GM23338 (cell line): ENCODE measurements at regions not wholly inside any gene's neighbourhood (a gene's known extent, or its start where the extent isn't known, plus 50 kb on each side); places are given as distances from the start of the nearest gene placed in this dataset.

Experiments
- ATAC-seq: fragments of 200-7000 bp; cut with Tn5 transposase; 3 replicates; pipeline ENCODE4 v1.9.1; 2020
- DNase-seq: peaks from one replicate; pipeline ENCODE4 v3.0.0-alpha.2; 2015; ENCODE audit warnings: low spot score
- H2AFZ ChIP-seq: fragments of 200-600 bp; sonication (generic); 2 replicates; pipeline ENCODE4 v1.8.0; 2016; ENCODE audit warnings: antibody characterized with exemption, mild to moderate bottlenecking, moderate library complexity
- H3F3A ChIP-seq: fragments of 200-600 bp; sonication (generic); replicated peaks from 2 replicates; pipeline ENCODE4 v1.8.0; 2017; ENCODE audit warnings: antibody characterized with exemption, mixed run types, low read depth
- H3K27ac ChIP-seq: fragments of 200-600 bp; sonication (generic); 2 replicates; pipeline ENCODE4 v1.6.1; 2016; ENCODE audit warnings: low read depth
- H3K27me3 ChIP-seq: fragments of 200-600 bp; sonication (generic); 2 replicates; pipeline ENCODE4 v1.8.0; 2016; ENCODE audit warnings: mild to moderate bottlenecking, mixed run types, moderate library complexity; ENCODE audit not compliant: insufficient read depth
- H3K36me3 ChIP-seq: fragments of 200-600 bp; sonication (generic); 2 replicates; pipeline ENCODE4 v1.8.0; 2016; ENCODE audit warnings: mild to moderate bottlenecking; ENCODE audit not compliant: insufficient read depth
- H3K4me1 ChIP-seq: fragments of 200-600 bp; sonication (generic); 2 replicates; pipeline ENCODE4 v1.8.0; 2016; ENCODE audit warnings: mild to moderate bottlenecking, moderate library complexity; ENCODE audit not compliant: insufficient read depth
- H3K4me2 ChIP-seq: fragments of 200-600 bp; sonication (generic); 2 replicates; pipeline ENCODE4 v1.7.1; 2017; ENCODE audit warnings: mixed run types
- H3K4me3 ChIP-seq: fragments of 200-600 bp; sonication (generic); 2 replicates; pipeline ENCODE4 v1.6.1; 2016; ENCODE audit warnings: mixed run types
- H3K79me2 ChIP-seq: fragments of 200-600 bp; sonication (generic); replicated peaks from 2 replicates; pipeline ENCODE4 v1.8.0; 2017; ENCODE audit warnings: mild to moderate bottlenecking; ENCODE audit not compliant: insufficient read depth
- H3K9me2 ChIP-seq: fragments of 200-600 bp; sonication (generic); 2 replicates; pipeline ENCODE4 v1.8.0; 2017; ENCODE audit not compliant: insufficient read depth
- H4K20me1 ChIP-seq: fragments of 200-600 bp; sonication (generic); replicated peaks from 2 replicates; pipeline ENCODE4 v1.8.0; 2017; ENCODE audit warnings: mild to moderate bottlenecking; ENCODE audit not compliant: insufficient read depth
- H3K27ac Mint-ChIP-seq: 2 replicates; pipeline ENCODE4 v1.8.0; 2020; ENCODE audit warnings: inconsistent platforms, mild to moderate bottlenecking, moderate library complexity, mixed read lengths
- H3K27me3 Mint-ChIP-seq: 3 replicates; pipeline ENCODE4 v1.8.0; 2022; ENCODE audit warnings: low read depth, mild to moderate bottlenecking, moderate library complexity, mixed read lengths, inconsistent platforms; ENCODE audit not compliant: insufficient read depth, poor library complexity
- H3K36me3 Mint-ChIP-seq: 3 replicates; pipeline ENCODE4 v1.8.0; 2021; ENCODE audit warnings: low read depth, mild to moderate bottlenecking, inconsistent platforms, moderate library complexity, mixed read lengths
- H3K4me1 Mint-ChIP-seq: 3 replicates; pipeline ENCODE4 v1.8.0; 2020; ENCODE audit warnings: mild to moderate bottlenecking, inconsistent platforms, mixed read lengths
- H3K4me3 Mint-ChIP-seq: 3 replicates; pipeline ENCODE4 v1.8.0; 2021; ENCODE audit warnings: moderate library complexity, mild to moderate bottlenecking, inconsistent platforms, mixed read lengths
- H3K9me3 Mint-ChIP-seq: 3 replicates; pipeline ENCODE4 v1.8.0; 2020; ENCODE audit warnings: moderate library complexity, mild to moderate bottlenecking, inconsistent platforms, mixed read lengths
- CREB1 ChIP-seq: fragments of 250-450 bp; sonication (Bioruptor Pico); IDR thresholded peaks from 2 replicates; pipeline ENCODE4 v1.5.0; 2020; ENCODE audit warnings: low read depth, mild to moderate bottlenecking, moderate library complexity
- EZH2 ChIP-seq: fragments of 200-600 bp; sonication (generic); IDR thresholded peaks from one replicate; pipeline ENCODE4 v1.8.0; 2017; ENCODE audit warnings: antibody characterized with exemption, mild to moderate bottlenecking, low read depth; ENCODE audit not compliant: unreplicated experiment
- EZH2phosphoT487 ChIP-seq: fragments of 200-600 bp; sonication (generic); IDR thresholded peaks from one replicate; pipeline ENCODE4 v1.8.1; 2018; ENCODE audit warnings: antibody characterized with exemption; ENCODE audit not compliant: unreplicated experiment
- STAT1 ChIP-seq: IDR thresholded peaks from one replicate; pipeline ENCODE4 v1.6.1; 2016; ENCODE audit warnings: antibody characterized with exemption; ENCODE audit not compliant: unreplicated experiment
- ZNF114 ChIP-seq: fragments of 250-450 bp; sonication (Bioruptor Pico); IDR thresholded peaks from 2 replicates; pipeline ENCODE4 v1.5.0; 2020; ENCODE audit warnings: mild to moderate bottlenecking, moderate library complexity
- ZNF331 ChIP-seq: fragments of 250-450 bp; sonication (Bioruptor Pico); IDR thresholded peaks from 2 replicates; pipeline ENCODE4 v1.5.0; 2020; ENCODE audit warnings: low read depth, mild to moderate bottlenecking, moderate library complexity
- TF ChIP-seq, protein P1 (sequence below): IDR thresholded peaks from 2 replicates; pipeline ENCODE4 v1.6.1; 2016; ENCODE audit warnings: antibody characterized with exemption
- TF ChIP-seq, protein P2 (sequence below): IDR thresholded peaks from one replicate; pipeline ENCODE4 v1.6.1; 2018; ENCODE audit warnings: antibody characterized with exemption; ENCODE audit not compliant: unreplicated experiment
- TF ChIP-seq, protein P3 (sequence below), 2 experiments: fragments of 200-600 bp in 1 of 2; sonication (generic) in 1 of 2; conservative IDR thresholded peaks; 2 replicates each; pipeline versions ENCODE4 v1.5.1 to v1.6.1; 2016 to 2017; ENCODE audit warnings: antibody characterized with exemption in 2 of 2, low read depth in 2 of 2, mild to moderate bottlenecking in 2 of 2, moderate library complexity in 1 of 2
- TF ChIP-seq, protein P4 (sequence below): fragments of 250-450 bp; sonication (Bioruptor Pico); IDR thresholded peaks from 2 replicates; pipeline ENCODE4 v1.5.0; 2020; ENCODE audit warnings: mild to moderate bottlenecking, moderate library complexity

DNA sequence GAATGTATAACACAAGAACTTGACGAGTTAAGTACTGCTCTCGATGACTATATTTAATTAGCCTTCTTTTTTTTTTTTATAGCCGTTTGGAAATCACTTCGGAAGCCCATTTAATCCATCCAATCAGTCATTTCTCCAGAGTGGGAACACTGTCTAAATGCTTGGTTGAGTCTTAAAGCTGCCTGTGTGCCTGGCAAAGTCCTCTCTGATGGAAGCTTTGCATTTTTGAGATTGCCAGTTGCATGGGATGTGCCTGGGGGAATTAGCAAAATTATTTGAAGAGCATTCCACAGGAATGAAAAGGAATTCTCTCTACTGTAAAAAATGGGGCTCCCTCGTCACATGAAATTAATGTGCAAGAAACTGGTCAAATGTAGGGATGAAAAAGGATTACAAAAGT is 398.8 kb upstream of the RPS6KA3 start:
- ATAC-seq (no peak), DNase-seq (no peak)
- peaks cover 9% of the 10 kb centered on the region; the same call in 2 of the 3 replicates for H3K4me1 Mint-ChIP-seq
- H3K9me3 Mint-ChIP-seq = no peaks in the 10 kb centered on the region
- H3K79me2 ChIP-seq = no peaks in the 10 kb centered on the region
- no peaks in the 10 kb centered on the region for H4K20me1 ChIP-seq
- H3K4me3 Mint-ChIP-seq = no peak overlapping the region
- TF ChIP-seq EZH2phosphoT487 (no peak), ZNF114 (CRISPR knock-in tag) (no peak), ZNF331 (CRISPR knock-in tag) (no peak), EZH2 (no peak), CREB1 (no peak), STAT1 (no peak)
- TF ChIP-seq, protein P1, sequence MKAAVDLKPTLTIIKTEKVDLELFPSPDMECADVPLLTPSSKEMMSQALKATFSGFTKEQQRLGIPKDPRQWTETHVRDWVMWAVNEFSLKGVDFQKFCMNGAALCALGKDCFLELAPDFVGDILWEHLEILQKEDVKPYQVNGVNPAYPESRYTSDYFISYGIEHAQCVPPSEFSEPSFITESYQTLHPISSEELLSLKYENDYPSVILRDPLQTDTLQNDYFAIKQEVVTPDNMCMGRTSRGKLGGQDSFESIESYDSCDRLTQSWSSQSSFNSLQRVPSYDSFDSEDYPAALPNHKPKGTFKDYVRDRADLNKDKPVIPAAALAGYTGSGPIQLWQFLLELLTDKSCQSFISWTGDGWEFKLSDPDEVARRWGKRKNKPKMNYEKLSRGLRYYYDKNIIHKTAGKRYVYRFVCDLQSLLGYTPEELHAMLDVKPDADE = no peak
- TF ChIP-seq, protein P2, sequence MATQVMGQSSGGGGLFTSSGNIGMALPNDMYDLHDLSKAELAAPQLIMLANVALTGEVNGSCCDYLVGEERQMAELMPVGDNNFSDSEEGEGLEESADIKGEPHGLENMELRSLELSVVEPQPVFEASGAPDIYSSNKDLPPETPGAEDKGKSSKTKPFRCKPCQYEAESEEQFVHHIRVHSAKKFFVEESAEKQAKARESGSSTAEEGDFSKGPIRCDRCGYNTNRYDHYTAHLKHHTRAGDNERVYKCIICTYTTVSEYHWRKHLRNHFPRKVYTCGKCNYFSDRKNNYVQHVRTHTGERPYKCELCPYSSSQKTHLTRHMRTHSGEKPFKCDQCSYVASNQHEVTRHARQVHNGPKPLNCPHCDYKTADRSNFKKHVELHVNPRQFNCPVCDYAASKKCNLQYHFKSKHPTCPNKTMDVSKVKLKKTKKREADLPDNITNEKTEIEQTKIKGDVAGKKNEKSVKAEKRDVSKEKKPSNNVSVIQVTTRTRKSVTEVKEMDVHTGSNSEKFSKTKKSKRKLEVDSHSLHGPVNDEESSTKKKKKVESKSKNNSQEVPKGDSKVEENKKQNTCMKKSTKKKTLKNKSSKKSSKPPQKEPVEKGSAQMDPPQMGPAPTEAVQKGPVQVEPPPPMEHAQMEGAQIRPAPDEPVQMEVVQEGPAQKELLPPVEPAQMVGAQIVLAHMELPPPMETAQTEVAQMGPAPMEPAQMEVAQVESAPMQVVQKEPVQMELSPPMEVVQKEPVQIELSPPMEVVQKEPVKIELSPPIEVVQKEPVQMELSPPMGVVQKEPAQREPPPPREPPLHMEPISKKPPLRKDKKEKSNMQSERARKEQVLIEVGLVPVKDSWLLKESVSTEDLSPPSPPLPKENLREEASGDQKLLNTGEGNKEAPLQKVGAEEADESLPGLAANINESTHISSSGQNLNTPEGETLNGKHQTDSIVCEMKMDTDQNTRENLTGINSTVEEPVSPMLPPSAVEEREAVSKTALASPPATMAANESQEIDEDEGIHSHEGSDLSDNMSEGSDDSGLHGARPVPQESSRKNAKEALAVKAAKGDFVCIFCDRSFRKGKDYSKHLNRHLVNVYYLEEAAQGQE = no peak
- TF ChIP-seq, protein P3, sequence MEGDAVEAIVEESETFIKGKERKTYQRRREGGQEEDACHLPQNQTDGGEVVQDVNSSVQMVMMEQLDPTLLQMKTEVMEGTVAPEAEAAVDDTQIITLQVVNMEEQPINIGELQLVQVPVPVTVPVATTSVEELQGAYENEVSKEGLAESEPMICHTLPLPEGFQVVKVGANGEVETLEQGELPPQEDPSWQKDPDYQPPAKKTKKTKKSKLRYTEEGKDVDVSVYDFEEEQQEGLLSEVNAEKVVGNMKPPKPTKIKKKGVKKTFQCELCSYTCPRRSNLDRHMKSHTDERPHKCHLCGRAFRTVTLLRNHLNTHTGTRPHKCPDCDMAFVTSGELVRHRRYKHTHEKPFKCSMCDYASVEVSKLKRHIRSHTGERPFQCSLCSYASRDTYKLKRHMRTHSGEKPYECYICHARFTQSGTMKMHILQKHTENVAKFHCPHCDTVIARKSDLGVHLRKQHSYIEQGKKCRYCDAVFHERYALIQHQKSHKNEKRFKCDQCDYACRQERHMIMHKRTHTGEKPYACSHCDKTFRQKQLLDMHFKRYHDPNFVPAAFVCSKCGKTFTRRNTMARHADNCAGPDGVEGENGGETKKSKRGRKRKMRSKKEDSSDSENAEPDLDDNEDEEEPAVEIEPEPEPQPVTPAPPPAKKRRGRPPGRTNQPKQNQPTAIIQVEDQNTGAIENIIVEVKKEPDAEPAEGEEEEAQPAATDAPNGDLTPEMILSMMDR (conservative IDR thresholded peaks at IDR 0.05; ENCODE audit: low read depth in 2 of 2) = no peak
- TF ChIP-seq, protein P4, sequence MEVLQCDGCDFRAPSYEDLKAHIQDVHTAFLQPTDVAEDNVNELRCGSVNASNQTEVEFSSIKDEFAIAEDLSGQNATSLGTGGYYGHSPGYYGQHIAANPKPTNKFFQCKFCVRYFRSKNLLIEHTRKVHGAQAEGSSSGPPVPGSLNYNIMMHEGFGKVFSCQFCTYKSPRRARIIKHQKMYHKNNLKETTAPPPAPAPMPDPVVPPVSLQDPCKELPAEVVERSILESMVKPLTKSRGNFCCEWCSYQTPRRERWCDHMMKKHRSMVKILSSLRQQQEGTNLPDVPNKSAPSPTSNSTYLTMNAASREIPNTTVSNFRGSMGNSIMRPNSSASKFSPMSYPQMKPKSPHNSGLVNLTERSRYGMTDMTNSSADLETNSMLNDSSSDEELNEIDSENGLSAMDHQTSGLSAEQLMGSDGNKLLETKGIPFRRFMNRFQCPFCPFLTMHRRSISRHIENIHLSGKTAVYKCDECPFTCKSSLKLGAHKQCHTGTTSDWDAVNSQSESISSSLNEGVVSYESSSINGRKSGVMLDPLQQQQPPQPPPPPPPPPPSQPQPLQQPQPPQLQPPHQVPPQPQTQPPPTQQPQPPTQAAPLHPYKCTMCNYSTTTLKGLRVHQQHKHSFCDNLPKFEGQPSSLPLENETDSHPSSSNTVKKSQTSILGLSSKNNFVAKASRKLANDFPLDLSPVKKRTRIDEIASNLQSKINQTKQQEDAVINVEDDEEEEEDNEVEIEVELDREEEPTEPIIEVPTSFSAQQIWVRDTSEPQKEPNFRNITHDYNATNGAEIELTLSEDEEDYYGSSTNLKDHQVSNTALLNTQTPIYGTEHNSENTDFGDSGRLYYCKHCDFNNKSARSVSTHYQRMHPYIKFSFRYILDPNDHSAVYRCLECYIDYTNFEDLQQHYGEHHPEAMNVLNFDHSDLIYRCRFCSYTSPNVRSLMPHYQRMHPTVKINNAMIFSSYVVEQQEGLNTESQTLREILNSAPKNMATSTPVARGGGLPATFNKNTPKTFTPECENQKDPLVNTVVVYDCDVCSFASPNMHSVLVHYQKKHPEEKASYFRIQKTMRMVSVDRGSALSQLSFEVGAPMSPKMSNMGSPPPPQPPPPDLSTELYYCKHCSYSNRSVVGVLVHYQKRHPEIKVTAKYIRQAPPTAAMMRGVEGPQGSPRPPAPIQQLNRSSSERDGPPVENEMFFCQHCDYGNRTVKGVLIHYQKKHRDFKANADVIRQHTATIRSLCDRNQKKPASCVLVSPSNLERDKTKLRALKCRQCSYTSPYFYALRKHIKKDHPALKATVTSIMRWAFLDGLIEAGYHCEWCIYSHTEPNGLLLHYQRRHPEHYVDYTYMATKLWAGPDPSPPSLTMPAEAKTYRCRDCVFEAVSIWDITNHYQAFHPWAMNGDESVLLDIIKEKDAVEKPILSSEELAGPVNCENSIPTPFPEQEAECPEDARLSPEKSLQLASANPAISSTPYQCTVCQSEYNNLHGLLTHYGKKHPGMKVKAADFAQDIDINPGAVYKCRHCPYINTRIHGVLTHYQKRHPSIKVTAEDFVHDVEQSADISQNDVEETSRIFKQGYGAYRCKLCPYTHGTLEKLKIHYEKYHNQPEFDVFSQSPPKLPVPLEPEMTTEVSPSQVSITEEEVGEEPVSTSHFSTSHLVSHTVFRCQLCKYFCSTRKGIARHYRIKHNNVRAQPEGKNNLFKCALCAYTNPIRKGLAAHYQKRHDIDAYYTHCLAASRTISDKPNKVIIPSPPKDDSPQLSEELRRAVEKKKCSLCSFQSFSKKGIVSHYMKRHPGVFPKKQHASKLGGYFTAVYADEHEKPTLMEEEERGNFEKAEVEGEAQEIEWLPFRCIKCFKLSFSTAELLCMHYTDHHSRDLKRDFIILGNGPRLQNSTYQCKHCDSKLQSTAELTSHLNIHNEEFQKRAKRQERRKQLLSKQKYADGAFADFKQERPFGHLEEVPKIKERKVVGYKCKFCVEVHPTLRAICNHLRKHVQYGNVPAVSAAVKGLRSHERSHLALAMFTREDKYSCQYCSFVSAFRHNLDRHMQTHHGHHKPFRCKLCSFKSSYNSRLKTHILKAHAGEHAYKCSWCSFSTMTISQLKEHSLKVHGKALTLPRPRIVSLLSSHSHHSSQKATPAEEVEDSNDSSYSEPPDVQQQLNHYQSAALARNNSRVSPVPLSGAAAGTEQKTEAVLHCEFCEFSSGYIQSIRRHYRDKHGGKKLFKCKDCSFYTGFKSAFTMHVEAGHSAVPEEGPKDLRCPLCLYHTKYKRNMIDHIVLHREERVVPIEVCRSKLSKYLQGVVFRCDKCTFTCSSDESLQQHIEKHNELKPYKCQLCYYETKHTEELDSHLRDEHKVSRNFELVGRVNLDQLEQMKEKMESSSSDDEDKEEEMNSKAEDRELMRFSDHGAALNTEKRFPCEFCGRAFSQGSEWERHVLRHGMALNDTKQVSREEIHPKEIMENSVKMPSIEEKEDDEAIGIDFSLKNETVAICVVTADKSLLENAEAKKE = no peak
- H2AFZ ChIP-seq = no peak overlapping the region
- H3F3A ChIP-seq = no peaks in the 10 kb centered on the region
- H3K4me1 ChIP-seq = no peaks in the 10 kb centered on the region; the same call in 1 of the 2 replicates
- H3K27me3 Mint-ChIP-seq = no peaks in the 10 kb centered on the region
- no peaks in the 10 kb centered on the region for H3K36me3 Mint-ChIP-seq
- H3K36me3 ChIP-seq = no peaks in the 10 kb centered on the region
- no peak overlapping the region for H3K27ac ChIP-seq
- no peak overlapping the region for H3K4me2 ChIP-seq
- H3K9me2 ChIP-seq = no peaks in the 10 kb centered on the region
- no peak overlapping the region for H3K4me3 ChIP-seq
- H3K27ac Mint-ChIP-seq = no peak overlapping the region
- no peaks in the 10 kb centered on the region for H3K27me3 ChIP-seq
